GM21825 (cell line): ENCODE measurements at regions not wholly inside any gene's neighbourhood (a gene's known extent, or its start where the extent isn't known, plus 50 kb on each side); places are given as distances from the start of the nearest gene placed in this dataset.
A peak's percentile ranks its signal among the peaks of the same experiment; 100 is the strongest.

Experiments used
- ATAC-seq: cut with Tn5 transposase; IDR thresholded peaks from one replicate; pipeline ENCODE4 v1.9.1; 2021; ENCODE audit warnings: mild to moderate bottlenecking, moderate library complexity; ENCODE audit not compliant: unreplicated experiment

- ATAC-seq = no peak
Measured at GRCh38 chr2:57544624-57545023, 502.0 kb upstream of the VRK2 start.

GRCh38 chr2:57546478-57546877 is 500.1 kb upstream of the VRK2 start:
- ATAC-seq = no peak

- peak; percentile 63 for ATAC-seq
Measured at GRCh38 chr2:57549642-57550102, 496.9 kb upstream of the VRK2 start.

GRCh38 chr2:57550912-57551311 is 495.7 kb upstream of the VRK2 start:
- no peak for ATAC-seq

- ATAC-seq = no peak
Measured at GRCh38 chr2:57552885-57553284, 493.7 kb upstream of the VRK2 start.

GRCh38 chr2:57554348-57554747 is 492.3 kb upstream of the VRK2 start:
- no peak for ATAC-seq

GRCh38 chr2:57558312-57558711 is 488.3 kb upstream of the VRK2 start:
- no peak for ATAC-seq

GRCh38 chr2:57562495-57562894 is 484.1 kb upstream of the VRK2 start:
- no peak for ATAC-seq

- no peak for ATAC-seq
Measured at GRCh38 chr2:57563015-57563414, 483.6 kb upstream of the VRK2 start.

GRCh38 chr2:57567245-57567644 is 479.4 kb upstream of the VRK2 start:
- no peak for ATAC-seq

GRCh38 chr2:57569396-57569795 is 477.2 kb upstream of the VRK2 start:
- no peak for ATAC-seq

GRCh38 chr2:57570961-57571360 is 475.6 kb upstream of the VRK2 start:
- no peak for ATAC-seq

GRCh38 chr2:57575700-57576268 is 470.8 kb upstream of the VRK2 start:
- ATAC-seq = no peak

- no peak for ATAC-seq
Measured at GRCh38 chr2:57576983-57577382, 469.6 kb upstream of the VRK2 start.

- no peak for ATAC-seq
Measured at GRCh38 chr2:57597940-57598339, 448.7 kb upstream of the VRK2 start.

- ATAC-seq = no peak
Measured at GRCh38 chr2:57598551-57598950, 448.1 kb upstream of the VRK2 start.

- ATAC-seq = no peak
Measured at GRCh38 chr2:57602733-57603132, 443.9 kb upstream of the VRK2 start.

- ATAC-seq = no peak
Measured at GRCh38 chr2:57614988-57615387, 431.6 kb upstream of the VRK2 start.

GRCh38 chr2:57615855-57616556 is 430.6 kb upstream of the VRK2 start:
- ATAC-seq = no peak

- ATAC-seq = no peak
Measured at GRCh38 chr2:57617318-57617717, 429.3 kb upstream of the VRK2 start.

GRCh38 chr2:57621122-57621663 is 425.4 kb upstream of the VRK2 start:
- no peak for ATAC-seq

GRCh38 chr2:57622009-57622408 is 424.6 kb upstream of the VRK2 start:
- ATAC-seq = no peak
